GM12875 (cell line): ENCODE measurements at regions not wholly inside any gene's neighbourhood (a gene's known extent, or its start where the extent isn't known, plus 50 kb on each side); places are given as distances from the start of the nearest gene placed in this dataset.

Experiments
- H3K4me3 ChIP-seq: one replicate; pipeline ENCODE4 v1.5.1; 2011; ENCODE audit warnings: low read depth, low read length, control low read depth
- TF ChIP-seq, protein P1 (sequence below): IDR thresholded peaks from 2 replicates; pipeline ENCODE4 v1.5.1; 2011; ENCODE audit warnings: low read depth, mild to moderate bottlenecking, control low read depth, inconsistent platforms, low read length, moderate library complexity, borderline replicate concordance; ENCODE audit not compliant: insufficient read depth

GRCh38 chr17:36682773-36683172 is 81.4 kb downstream of the MRM1 start:
- TF ChIP-seq, protein P1, sequence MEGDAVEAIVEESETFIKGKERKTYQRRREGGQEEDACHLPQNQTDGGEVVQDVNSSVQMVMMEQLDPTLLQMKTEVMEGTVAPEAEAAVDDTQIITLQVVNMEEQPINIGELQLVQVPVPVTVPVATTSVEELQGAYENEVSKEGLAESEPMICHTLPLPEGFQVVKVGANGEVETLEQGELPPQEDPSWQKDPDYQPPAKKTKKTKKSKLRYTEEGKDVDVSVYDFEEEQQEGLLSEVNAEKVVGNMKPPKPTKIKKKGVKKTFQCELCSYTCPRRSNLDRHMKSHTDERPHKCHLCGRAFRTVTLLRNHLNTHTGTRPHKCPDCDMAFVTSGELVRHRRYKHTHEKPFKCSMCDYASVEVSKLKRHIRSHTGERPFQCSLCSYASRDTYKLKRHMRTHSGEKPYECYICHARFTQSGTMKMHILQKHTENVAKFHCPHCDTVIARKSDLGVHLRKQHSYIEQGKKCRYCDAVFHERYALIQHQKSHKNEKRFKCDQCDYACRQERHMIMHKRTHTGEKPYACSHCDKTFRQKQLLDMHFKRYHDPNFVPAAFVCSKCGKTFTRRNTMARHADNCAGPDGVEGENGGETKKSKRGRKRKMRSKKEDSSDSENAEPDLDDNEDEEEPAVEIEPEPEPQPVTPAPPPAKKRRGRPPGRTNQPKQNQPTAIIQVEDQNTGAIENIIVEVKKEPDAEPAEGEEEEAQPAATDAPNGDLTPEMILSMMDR = no peak
- H3K4me3 ChIP-seq = no peak overlapping the region

DNA sequence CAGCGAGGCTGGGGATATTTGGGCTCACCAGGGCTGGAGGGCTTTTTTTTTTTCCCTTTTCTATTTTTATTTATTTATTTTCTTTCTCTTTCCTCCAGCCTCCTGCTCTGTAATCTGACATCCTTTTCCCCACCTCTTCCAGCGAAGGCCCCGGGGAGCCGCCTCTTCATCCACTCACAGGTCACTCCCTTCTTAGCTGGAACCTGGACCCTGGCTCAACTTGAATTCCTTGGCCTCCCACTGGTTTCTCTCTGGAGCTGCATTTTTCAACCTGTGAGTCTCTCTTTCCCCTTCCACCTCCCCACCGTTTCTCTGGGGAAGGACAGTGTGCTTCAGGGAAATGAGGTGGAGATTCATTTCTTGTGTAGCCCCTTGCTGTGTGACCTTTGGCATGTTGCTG is 82.0 kb downstream of the MRM1 start:
- H3K4me3 ChIP-seq = no peak overlapping the region
- TF ChIP-seq, protein P1 = no peak

GRCh38 chr17:36684134-36684533 is 82.8 kb downstream of the MRM1 start:
- H3K4me3 ChIP-seq = no peak overlapping the region
- TF ChIP-seq, protein P1 = no peak

DNA sequence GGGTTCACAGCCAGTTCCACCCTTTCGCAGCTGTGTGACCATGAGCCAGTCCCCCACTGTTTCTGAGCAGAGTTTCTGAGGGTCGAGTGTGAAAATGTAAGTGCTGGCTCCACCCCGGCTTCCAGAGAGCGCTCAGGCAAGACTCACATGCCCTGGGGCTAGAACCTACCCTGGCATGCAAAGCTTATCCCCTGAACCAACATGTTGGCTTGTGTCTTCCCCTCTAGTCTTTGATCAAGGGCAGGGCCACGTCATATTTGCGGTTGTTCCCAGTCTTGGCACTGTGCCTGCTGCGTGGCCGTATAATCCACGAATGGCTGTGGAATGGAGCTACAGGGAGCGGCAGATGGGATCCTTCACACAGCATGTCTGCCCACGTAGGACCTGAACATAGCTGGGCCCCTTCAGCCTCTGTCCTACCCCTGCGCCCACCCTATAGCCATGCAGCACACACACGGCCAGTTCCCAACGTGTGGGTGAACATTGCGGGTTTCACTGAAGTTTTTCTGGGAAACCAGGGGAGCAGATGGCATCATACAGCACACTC is 84.8 kb downstream of the MRM1 start:
- TF ChIP-seq, protein P1 = no peak
- H3K4me3 ChIP-seq = no peak overlapping the region

DNA sequence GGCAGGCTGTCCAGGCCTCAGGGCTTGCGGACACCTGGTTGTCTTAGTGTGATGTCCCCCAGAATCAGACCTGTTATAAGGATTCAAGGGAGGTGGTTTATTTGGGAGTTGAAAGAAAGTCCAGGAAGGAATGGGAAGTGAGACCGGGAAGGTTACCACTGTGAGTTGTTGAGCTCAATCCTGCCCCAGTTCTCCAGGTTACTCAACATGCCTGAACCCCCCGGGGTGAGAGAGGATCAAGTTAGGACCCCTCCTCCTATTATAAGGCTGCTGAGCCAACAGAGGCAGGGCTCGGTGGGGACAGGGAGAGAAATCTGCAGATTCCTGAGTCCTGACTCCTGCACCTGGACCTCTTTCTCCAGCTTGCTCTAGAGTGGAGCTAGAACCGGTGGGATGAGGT is 86.4 kb downstream of the MRM1 start:
- no peak overlapping the region for H3K4me3 ChIP-seq
- TF ChIP-seq, protein P1 = no peak

- TF ChIP-seq, protein P1 = no peak
- no peak overlapping the region for H3K4me3 ChIP-seq
Measured at GRCh38 chr17:36689089-36689667, 87.8 kb downstream of the MRM1 start.

DNA sequence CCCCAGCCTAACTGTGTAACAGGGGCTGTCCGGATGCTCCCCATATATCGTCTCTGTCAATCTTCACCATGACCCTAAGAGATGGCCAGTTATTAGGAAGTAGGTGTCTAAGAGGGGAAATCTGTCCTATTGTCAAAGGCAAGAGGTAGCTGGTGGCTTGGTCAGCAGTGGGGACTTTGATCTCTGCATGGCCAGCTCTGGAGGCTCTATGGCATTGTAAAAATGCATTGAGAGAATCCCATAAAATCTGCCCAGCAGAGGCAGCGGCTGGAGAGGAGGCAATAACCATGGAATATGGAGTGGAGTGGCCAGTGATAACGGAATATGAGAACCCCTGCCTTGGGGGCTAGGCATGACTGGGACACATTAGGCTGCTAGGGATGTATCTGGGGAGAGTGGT is 88.8 kb downstream of the MRM1 start:
- H3K4me3 ChIP-seq = no peak overlapping the region
- TF ChIP-seq, protein P1 = no peak
